ENCODE measurements at regions not wholly inside any gene's neighbourhood (a gene's known extent, or its start where the extent isn't known, plus 50 kb on each side); places are given as distances from the start of the nearest gene placed in this dataset.

GRCh38 chr2:15765211-15765610 lies 173.5 kb downstream of the DDX1 start:
- TF ChIP-seq FOXP2 (optimal IDR thresholded peaks at IDR 0.05; ENCODE audit: borderline replicate concordance, extremely low read depth, extremely low read length, insufficient read depth), result no peak

DNA sequence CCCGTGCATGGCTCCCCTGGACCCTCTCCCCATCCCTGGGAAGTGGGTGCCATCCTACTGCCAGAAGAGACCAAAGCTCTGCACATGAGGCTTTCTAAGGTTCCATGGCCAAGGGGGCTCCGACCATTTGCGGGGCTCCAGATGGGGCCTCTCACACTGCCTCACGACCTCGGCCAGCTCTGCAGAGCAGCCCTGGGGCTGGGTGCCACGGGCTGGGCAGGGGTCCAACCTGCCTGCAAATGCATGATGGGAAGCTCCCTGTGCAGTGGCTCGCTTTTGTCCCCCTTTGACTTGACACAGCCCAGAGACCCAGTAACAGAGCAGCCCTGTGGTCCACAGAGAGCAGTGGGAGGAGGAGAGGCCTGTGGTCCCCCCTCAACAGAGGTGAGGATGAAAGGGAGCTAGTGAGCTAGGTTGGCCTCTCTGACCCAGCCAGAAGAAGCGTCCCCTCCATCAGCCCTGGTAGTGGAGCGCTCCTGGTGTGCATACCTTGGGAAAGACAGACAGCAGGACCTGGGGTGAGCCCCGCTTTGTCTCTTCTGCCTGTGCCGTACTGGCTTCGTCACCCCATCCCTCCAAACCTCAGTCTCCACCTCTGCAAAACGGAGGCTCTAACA lies 174.1 kb downstream of the DDX1 start:
- TF ChIP-seq SIN3A (IDR thresholded peaks at IDR 0.05; ENCODE audit: borderline replicate concordance, insufficient read depth, low read length), result no peak
- no peak for TF ChIP-seq TAF1 (IDR thresholded peaks at IDR 0.05; ENCODE audit: borderline replicate concordance, insufficient read depth, low read length)
- no peak for TF ChIP-seq POLR2AphosphoS5 (IDR thresholded peaks at IDR 0.05; ENCODE audit: low read depth, low read length)
- TF ChIP-seq, protein P1, sequence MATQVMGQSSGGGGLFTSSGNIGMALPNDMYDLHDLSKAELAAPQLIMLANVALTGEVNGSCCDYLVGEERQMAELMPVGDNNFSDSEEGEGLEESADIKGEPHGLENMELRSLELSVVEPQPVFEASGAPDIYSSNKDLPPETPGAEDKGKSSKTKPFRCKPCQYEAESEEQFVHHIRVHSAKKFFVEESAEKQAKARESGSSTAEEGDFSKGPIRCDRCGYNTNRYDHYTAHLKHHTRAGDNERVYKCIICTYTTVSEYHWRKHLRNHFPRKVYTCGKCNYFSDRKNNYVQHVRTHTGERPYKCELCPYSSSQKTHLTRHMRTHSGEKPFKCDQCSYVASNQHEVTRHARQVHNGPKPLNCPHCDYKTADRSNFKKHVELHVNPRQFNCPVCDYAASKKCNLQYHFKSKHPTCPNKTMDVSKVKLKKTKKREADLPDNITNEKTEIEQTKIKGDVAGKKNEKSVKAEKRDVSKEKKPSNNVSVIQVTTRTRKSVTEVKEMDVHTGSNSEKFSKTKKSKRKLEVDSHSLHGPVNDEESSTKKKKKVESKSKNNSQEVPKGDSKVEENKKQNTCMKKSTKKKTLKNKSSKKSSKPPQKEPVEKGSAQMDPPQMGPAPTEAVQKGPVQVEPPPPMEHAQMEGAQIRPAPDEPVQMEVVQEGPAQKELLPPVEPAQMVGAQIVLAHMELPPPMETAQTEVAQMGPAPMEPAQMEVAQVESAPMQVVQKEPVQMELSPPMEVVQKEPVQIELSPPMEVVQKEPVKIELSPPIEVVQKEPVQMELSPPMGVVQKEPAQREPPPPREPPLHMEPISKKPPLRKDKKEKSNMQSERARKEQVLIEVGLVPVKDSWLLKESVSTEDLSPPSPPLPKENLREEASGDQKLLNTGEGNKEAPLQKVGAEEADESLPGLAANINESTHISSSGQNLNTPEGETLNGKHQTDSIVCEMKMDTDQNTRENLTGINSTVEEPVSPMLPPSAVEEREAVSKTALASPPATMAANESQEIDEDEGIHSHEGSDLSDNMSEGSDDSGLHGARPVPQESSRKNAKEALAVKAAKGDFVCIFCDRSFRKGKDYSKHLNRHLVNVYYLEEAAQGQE (IDR thresholded peaks at IDR 0.05; ENCODE audit: insufficient read depth in 1 of 2, low read depth in 2 of 2, low read length in 2 of 2), result no peak
- no peak for TF ChIP-seq FOXP2 (optimal IDR thresholded peaks at IDR 0.05; ENCODE audit: borderline replicate concordance, extremely low read depth, extremely low read length, insufficient read depth)

GRCh38 chr2:15766303-15766861 lies 174.0 kb upstream of the MYCN start:
- TF ChIP-seq FOXP2 (optimal IDR thresholded peaks at IDR 0.05; ENCODE audit: borderline replicate concordance, extremely low read depth, extremely low read length, insufficient read depth) (no peak), SIN3A (IDR thresholded peaks at IDR 0.05; ENCODE audit: borderline replicate concordance, insufficient read depth, low read length) (no peak), TAF1 (IDR thresholded peaks at IDR 0.05; ENCODE audit: borderline replicate concordance, insufficient read depth, low read length) (no peak), POLR2AphosphoS5 (IDR thresholded peaks at IDR 0.05; ENCODE audit: low read depth, low read length) (no peak)
- TF ChIP-seq, protein P1 (IDR thresholded peaks at IDR 0.05; ENCODE audit: insufficient read depth in 1 of 2, low read depth in 2 of 2, low read length in 2 of 2), result no peak

DNA sequence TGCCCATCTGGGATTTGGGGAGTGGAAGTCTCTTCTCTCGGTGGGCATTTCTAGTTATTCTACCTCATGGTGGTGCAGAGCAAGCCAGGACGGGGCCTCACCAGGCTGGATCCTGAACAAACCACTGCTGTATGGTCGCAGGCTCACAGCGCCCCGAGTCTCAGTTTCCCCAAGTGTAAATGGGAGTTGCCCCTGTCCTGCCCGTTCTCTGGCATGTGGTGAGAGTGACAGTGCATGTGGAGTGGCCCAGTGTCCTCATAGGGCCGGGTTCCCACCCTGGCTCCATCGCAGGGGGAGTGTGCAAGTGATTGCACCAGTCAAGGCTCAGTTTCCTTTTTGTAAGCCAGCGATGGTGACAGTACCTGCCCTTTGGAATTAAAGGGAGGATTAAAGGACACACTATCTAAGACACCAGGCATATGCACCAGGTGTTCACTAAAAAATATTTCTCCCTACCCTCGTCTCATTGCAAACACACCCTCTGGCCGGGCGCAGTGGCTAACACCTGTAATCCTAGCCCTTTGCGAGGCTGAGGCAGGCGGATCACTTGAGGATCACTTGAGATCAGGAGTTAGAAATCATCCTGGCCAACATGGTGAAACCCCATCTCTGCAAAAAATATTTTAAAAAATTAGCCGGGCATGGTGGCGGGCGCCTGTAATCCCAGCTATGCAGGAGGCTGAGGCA lies 173.3 kb upstream of the MYCN start:
- no peak for TF ChIP-seq TAF1 (IDR thresholded peaks at IDR 0.05; ENCODE audit: borderline replicate concordance, insufficient read depth, low read length)
- TF ChIP-seq, protein P1 (IDR thresholded peaks at IDR 0.05; ENCODE audit: insufficient read depth in 1 of 2, low read depth in 2 of 2, low read length in 2 of 2), result no peak
- TF ChIP-seq POLR2AphosphoS5 (IDR thresholded peaks at IDR 0.05; ENCODE audit: low read depth, low read length), result no peak
- TF ChIP-seq FOXP2 (optimal IDR thresholded peaks at IDR 0.05; ENCODE audit: borderline replicate concordance, extremely low read depth, extremely low read length, insufficient read depth), result no peak
- no peak for TF ChIP-seq SIN3A (IDR thresholded peaks at IDR 0.05; ENCODE audit: borderline replicate concordance, insufficient read depth, low read length)

DNA sequence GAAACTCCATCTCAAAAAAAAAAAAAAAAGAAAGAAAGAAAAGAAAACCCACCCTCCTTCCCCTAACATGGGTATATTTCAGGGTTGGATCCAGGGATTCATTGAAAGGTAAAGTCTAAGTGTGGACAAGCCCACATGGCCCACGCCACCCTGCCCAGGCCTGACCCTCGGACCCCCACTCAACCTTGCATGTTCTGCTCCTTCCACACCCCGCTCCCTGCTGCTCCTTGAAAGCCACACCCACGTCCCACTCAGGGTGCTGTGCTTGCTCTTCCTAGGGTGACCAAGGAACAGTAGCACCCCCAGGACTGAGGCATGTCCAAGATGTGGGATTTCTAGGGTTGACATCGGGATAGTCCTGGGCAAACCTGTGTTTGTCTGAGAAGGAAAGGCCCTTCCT lies 172.7 kb upstream of the MYCN start:
- TF ChIP-seq SIN3A (IDR thresholded peaks at IDR 0.05; ENCODE audit: borderline replicate concordance, insufficient read depth, low read length), result no peak
- no peak for TF ChIP-seq TAF1 (IDR thresholded peaks at IDR 0.05; ENCODE audit: borderline replicate concordance, insufficient read depth, low read length)
- no peak for TF ChIP-seq POLR2AphosphoS5 (IDR thresholded peaks at IDR 0.05; ENCODE audit: low read depth, low read length)
- TF ChIP-seq FOXP2 (optimal IDR thresholded peaks at IDR 0.05; ENCODE audit: borderline replicate concordance, extremely low read depth, extremely low read length, insufficient read depth), result no peak
- TF ChIP-seq, protein P1 (IDR thresholded peaks at IDR 0.05; ENCODE audit: insufficient read depth in 1 of 2, low read depth in 2 of 2, low read length in 2 of 2), result no peak
